ENCODE measurements at regions not wholly inside any gene's neighbourhood (a gene's known extent, or its start where the extent isn't known, plus 50 kb on each side); places are given as distances from the start of the nearest gene placed in this dataset.

DNA sequence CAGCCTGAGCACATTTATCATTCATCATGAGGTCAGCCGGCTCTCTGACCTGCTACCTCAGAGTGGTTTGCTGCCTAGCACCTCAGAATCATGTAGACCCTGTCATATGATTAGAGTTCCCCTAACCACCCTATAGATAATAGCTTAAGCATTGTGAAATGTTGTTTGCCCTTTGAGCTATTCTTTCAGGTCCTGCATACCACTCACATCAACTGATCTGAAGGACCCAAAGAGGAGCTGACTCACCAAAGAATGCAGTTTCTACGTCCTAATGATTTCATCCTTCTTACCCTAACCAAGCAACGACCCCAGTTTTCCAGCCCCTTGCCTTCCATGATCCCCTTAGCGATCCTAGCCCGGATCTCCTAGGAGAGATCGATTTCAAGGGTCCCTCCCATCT, 527.9 kb downstream of the SOX5 start:
- TF ChIP-seq, protein P1, sequence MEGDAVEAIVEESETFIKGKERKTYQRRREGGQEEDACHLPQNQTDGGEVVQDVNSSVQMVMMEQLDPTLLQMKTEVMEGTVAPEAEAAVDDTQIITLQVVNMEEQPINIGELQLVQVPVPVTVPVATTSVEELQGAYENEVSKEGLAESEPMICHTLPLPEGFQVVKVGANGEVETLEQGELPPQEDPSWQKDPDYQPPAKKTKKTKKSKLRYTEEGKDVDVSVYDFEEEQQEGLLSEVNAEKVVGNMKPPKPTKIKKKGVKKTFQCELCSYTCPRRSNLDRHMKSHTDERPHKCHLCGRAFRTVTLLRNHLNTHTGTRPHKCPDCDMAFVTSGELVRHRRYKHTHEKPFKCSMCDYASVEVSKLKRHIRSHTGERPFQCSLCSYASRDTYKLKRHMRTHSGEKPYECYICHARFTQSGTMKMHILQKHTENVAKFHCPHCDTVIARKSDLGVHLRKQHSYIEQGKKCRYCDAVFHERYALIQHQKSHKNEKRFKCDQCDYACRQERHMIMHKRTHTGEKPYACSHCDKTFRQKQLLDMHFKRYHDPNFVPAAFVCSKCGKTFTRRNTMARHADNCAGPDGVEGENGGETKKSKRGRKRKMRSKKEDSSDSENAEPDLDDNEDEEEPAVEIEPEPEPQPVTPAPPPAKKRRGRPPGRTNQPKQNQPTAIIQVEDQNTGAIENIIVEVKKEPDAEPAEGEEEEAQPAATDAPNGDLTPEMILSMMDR (IDR thresholded peaks at IDR 0.05), result no peak
- TF ChIP-seq EZH2 (IDR thresholded peaks at IDR 0.05; ENCODE audit: borderline replicate concordance, insufficient read depth, low read depth, low read length, poor library complexity, severe bottlenecking), result no peak

Measured in B cell (primary cell).